Retinal pigment epithelial cell (primary cell): ENCODE measurements at regions not wholly inside any gene's neighbourhood (a gene's known extent, or its start where the extent isn't known, plus 50 kb on each side); places are given as distances from the start of the nearest gene placed in this dataset.

Source experiments
- DNase-seq: peaks from one replicate; pipeline ENCODE4 v3.0.0-alpha.2; 2010; ENCODE audit warnings: low read depth
- H3K4me3 ChIP-seq: 2 replicates; pipeline ENCODE4 v1.5.1; 2011; ENCODE audit warnings: mild to moderate bottlenecking, low read length, control low read depth, moderate library complexity
- CTCF ChIP-seq: conservative IDR thresholded peaks from 2 replicates; pipeline ENCODE4 v1.5.1; 2011; ENCODE audit warnings: low read depth, low read length, control low read depth, inconsistent platforms

DNA sequence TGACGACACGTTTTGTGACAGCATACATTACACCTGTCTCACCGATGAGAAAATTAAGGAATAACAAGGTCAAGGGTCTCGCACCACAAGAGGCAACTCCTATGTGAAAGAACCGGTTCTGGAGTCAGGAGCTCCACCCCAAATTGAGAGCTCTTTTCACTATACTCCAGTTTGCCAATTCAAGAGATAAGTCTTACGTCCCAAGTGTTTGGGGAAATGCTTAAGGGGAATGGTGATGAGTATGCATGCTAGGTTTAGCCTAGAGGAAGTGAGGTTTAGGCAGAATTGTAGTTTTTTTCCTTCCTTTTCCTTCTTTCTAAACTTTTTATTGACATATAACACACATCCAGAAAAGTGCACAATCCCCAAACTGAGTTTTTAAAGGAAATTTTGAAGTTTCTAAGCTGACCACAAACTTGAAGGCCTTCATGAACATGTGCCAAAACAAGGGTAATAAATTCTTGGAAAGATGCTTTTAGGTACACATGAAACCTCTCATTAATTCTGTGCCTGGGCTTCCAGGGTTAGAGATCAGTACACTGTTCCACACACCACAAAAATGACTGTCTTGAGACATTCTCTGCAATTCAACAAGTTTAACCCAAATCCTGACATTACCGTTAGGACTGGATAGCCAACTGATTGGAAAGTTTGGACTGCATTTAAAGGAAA, 127.6 kb upstream of the SLC1A3 start:
- H3K4me3 ChIP-seq, result no peak overlapping the region
- DNase-seq, result no peak
- no peak for TF ChIP-seq CTCF

DNA sequence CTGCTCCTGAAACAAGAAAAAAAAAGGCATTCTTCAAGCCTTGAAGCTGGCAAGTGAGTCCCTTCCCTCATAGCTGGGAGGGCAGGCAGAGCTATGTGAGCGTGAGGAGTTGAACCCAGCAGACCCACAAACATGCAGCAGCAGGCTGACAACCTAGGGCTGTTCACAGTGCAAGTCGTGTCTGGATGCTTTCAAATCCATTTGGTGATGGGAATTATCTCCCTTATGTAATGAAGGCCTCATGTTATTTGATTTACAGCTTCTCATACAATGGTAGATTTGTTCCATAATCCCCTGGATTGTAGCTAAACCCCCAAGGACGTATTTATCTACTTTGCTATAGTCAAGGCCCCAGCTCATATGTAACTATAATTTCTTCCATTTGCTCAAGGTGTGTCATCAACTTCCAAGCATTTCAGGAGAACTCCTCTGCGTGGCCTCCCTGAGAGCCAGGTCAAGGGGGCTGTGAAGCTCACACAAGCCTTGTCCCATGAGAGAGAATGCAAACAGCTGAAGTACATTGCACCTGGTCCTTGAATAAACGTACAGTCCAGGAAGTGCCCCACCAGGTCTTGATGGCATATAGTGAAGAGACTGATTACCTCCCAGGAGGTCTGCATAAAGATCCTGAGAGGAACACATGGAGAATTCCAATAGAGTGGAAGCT, 124.8 kb upstream of the SLC1A3 start:
- no peak for DNase-seq
- TF ChIP-seq CTCF, result no peak

DNA sequence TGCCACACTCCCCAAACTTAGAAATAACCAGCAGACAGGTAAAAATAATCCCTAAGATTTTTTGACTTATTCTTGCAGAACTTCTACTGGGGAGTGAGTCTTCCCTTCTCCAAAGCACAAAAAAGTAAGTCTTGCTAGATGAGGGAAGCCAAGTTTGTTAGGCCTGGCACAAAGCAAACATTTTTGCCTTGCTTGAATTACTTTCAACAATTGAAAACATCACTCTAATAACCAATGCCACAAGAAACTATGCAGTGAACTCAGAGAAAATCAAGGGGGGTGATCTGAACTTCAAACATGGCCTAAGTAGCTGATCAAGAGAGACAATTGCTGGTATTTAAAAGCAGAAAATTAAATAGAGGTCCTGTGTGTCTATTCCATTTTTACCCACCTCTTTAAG, 123.6 kb upstream of the SLC1A3 start:
- H3K4me3 ChIP-seq, result no peak overlapping the region
- no peak for TF ChIP-seq CTCF
- no peak for DNase-seq

More for the DNA sequence above, 124.8 kb upstream of the SLC1A3 start:
- H3K4me3 ChIP-seq, result no peak overlapping the region

- TF ChIP-seq CTCF, result no peak
- DNase-seq, result no peak
- no peak overlapping the region for H3K4me3 ChIP-seq
Measured at GRCh38 chr5:36489505-36489904, 116.9 kb upstream of the SLC1A3 start.

- no peak for DNase-seq
- H3K4me3 ChIP-seq, result no peak overlapping the region
- no peak for TF ChIP-seq CTCF
Measured at GRCh38 chr5:36491856-36492255, 114.5 kb upstream of the SLC1A3 start.

DNA sequence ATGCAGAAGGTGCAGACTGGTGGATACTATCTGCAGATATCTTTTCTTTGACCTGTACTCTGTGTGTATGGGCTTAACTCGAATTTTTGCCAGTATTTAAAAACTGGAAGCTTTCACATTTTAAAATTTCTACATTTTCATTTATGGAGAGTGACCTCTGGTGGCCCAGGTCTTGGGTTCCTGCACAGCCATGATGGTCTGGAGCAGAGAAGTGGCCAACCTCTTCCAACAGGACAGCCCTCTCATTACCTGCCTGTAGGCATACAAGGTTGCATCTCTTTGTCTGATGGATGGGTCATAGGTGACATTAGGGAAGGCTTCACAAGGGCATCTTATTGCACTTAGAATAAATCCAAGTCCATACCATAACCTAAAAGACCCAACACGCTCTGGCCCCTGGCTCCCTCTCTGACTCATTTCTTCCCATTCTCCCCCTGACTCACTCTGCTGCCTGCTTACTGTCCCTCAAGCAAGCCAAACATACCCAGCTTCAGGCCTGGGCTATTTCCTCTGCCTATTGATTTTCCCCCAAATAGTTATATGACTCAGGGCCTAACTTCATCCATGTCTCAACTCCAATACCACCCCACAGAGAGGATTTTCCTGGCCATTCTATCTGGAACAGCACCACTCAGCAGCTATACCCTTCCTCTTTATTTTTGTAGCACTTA, 113.3 kb upstream of the SLC1A3 start:
- H3K4me3 ChIP-seq, result no peak overlapping the region
- TF ChIP-seq CTCF, result peak; percentile 16
- DNase-seq, result no peak
